ENCODE measurements at regions not wholly inside any gene's neighbourhood (a gene's known extent, or its start where the extent isn't known, plus 50 kb on each side); places are given as distances from the start of the nearest gene placed in this dataset.

DNA sequence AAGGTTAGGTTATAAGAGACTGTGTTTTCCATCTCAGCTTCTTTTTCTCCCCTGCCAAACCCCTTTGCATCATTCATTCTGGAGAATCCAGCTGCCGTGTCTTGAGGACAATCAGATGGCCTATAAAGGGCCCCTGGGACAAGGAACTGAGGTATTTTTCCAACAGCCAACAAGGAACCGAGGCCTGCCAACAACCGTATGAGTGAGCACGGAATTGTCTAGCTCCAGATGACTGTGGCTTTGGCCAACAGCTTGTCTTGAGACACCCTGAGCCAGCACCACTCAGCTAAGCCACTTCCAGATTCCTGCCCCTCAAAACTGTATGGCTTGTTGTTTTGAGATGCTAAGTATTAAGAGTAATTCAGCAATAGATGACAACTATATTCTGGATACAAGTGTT is 433.7 kb upstream of the HSF2 start:
- TF ChIP-seq FOXA1 (IDR thresholded peaks at IDR 0.05): no peak
- TF ChIP-seq SP1 (IDR thresholded peaks at IDR 0.05): no peak
- TF ChIP-seq CTCF (IDR thresholded peaks at IDR 0.05; ENCODE audit: low read depth, low read length, missing input control): no peak

Data from liver (tissue), 3 donors.